ENCODE measurements at regions not wholly inside any gene's neighbourhood (a gene's known extent, or its start where the extent isn't known, plus 50 kb on each side); places are given as distances from the start of the nearest gene placed in this dataset.
A peak's percentile ranks its signal among the peaks of the same experiment; 100 is the strongest.

- peak; percentile 97 for DNase-seq (ENCODE audit: low spot score)
These were observed 86.4 kb downstream of the FOXL1 start for GRCh38 chr16:86664522-86665318.

GRCh38 chr16:86665319-86665675 is 86.9 kb downstream of the FOXL1 start:
- DNase-seq (ENCODE audit: low spot score), result no peak

- DNase-seq (ENCODE audit: low spot score), result no peak
These were observed 87.6 kb downstream of the FOXL1 start for GRCh38 chr16:86665929-86666328.

- DNase-seq (ENCODE audit: low spot score), result no peak
These were observed 88.7 kb downstream of the FOXL1 start for GRCh38 chr16:86667035-86667434.

- peak; percentile 18 for DNase-seq (ENCODE audit: low spot score)
These were observed 90.0 kb downstream of the FOXL1 start for GRCh38 chr16:86668136-86668910.

- DNase-seq (ENCODE audit: low spot score), result no peak
These were observed 91.0 kb downstream of the FOXL1 start for GRCh38 chr16:86669285-86669805.

- no peak for DNase-seq (ENCODE audit: low spot score)
These were observed 91.8 kb downstream of the FOXL1 start for GRCh38 chr16:86669937-86670749.

GRCh38 chr16:86670750-86671234 is 92.4 kb downstream of the FOXL1 start:
- no peak for DNase-seq (ENCODE audit: low spot score)

- DNase-seq (ENCODE audit: low spot score), result no peak
These were observed 93.3 kb downstream of the FOXL1 start for GRCh38 chr16:86671486-86672178.

- DNase-seq (ENCODE audit: low spot score), result no peak
These were observed 94.0 kb downstream of the FOXL1 start for GRCh38 chr16:86672179-86672863.

- no peak for DNase-seq (ENCODE audit: low spot score)
These were observed 95.0 kb downstream of the FOXL1 start for GRCh38 chr16:86673090-86673955.

- DNase-seq (ENCODE audit: low spot score), result no peak
These were observed 95.7 kb downstream of the FOXL1 start for GRCh38 chr16:86673956-86674453.

- DNase-seq (ENCODE audit: low spot score), result no peak
These were observed 97.9 kb downstream of the FOXL1 start for GRCh38 chr16:86676254-86676670.

GRCh38 chr16:86679490-86679889 is 101.1 kb downstream of the FOXL1 start:
- no peak for DNase-seq (ENCODE audit: low spot score)

- no peak for DNase-seq (ENCODE audit: low spot score)
These were observed 101.8 kb downstream of the FOXL1 start for GRCh38 chr16:86680162-86680561.

- DNase-seq (ENCODE audit: low spot score), result no peak
These were observed 102.3 kb downstream of the FOXL1 start for GRCh38 chr16:86680661-86681030.

GRCh38 chr16:86681031-86681756 is 102.8 kb downstream of the FOXL1 start:
- DNase-seq (ENCODE audit: low spot score), result no peak

GRCh38 chr16:86681757-86682106 is 103.4 kb downstream of the FOXL1 start:
- DNase-seq (ENCODE audit: low spot score), result no peak

- DNase-seq (ENCODE audit: low spot score), result no peak
These were observed 104.0 kb downstream of the FOXL1 start for GRCh38 chr16:86682219-86682904.
